IPS DF 6.9 (cell line): ENCODE measurements at regions not wholly inside any gene's neighbourhood (a gene's known extent, or its start where the extent isn't known, plus 50 kb on each side); places are given as distances from the start of the nearest gene placed in this dataset.

Experiments used
- DNase-seq: peaks from one replicate; pipeline ENCODE4 v3.0.0-alpha.2; 2013; ENCODE audit warnings: low read depth, low spot score
- H3K27ac ChIP-seq: one replicate; pipeline ENCODE4 v1.5.1; 2013; ENCODE audit warnings: low read length, control low read depth
- H3K27me3 ChIP-seq: 2 replicates; pipeline ENCODE4 v1.6.1; 2013; ENCODE audit warnings: mild to moderate bottlenecking, low read length; ENCODE audit not compliant: control insufficient read depth, insufficient read depth
- H3K36me3 ChIP-seq: 2 replicates; pipeline ENCODE4 v1.6.1; 2013; ENCODE audit warnings: low read length; ENCODE audit not compliant: control insufficient read depth, insufficient read depth
- H3K4me1 ChIP-seq: 2 replicates; pipeline ENCODE4 v1.6.1; 2013; ENCODE audit warnings: low read length; ENCODE audit not compliant: control insufficient read depth, insufficient read depth
- H3K4me3 ChIP-seq: 2 replicates; pipeline ENCODE4 v1.5.1; 2013; ENCODE audit warnings: mild to moderate bottlenecking, low read length
- H3K9me3 ChIP-seq: 2 replicates; pipeline ENCODE4 v1.6.1; 2013; ENCODE audit warnings: low read length, inconsistent platforms; ENCODE audit not compliant: control insufficient read depth, insufficient read depth
- WGBS: extraction: QIAGEN DNeasy Blood & Tissue Kit; methylation state at CpG from one replicate; pipeline ENCODE4 v1.1.7; 2013; ENCODE audit warnings: mixed read lengths, missing lambda C conversion rate; ENCODE audit not compliant: insufficient read length, insufficient coverage; 5-methylcytosine and 5-hydroxymethylcytosine counted together

GRCh38 chr3:155029941-155030340 is 50.2 kb upstream of the MME start:
- no peaks in the 10 kb centered on the region for H3K27me3 ChIP-seq
- H3K4me3 ChIP-seq, result no peak overlapping the region
- no peaks in the 10 kb centered on the region for H3K36me3 ChIP-seq
- WGBS, result no CpG with 5 or more reads among the region's 1 CpG
- H3K4me1 ChIP-seq, result peaks cover 1% of the 10 kb centered on the region; the same call in 1 of the 2 replicates
- H3K27ac ChIP-seq, result no peak overlapping the region
- DNase-seq, result no peak
- no peaks in the 10 kb centered on the region for H3K9me3 ChIP-seq

DNA sequence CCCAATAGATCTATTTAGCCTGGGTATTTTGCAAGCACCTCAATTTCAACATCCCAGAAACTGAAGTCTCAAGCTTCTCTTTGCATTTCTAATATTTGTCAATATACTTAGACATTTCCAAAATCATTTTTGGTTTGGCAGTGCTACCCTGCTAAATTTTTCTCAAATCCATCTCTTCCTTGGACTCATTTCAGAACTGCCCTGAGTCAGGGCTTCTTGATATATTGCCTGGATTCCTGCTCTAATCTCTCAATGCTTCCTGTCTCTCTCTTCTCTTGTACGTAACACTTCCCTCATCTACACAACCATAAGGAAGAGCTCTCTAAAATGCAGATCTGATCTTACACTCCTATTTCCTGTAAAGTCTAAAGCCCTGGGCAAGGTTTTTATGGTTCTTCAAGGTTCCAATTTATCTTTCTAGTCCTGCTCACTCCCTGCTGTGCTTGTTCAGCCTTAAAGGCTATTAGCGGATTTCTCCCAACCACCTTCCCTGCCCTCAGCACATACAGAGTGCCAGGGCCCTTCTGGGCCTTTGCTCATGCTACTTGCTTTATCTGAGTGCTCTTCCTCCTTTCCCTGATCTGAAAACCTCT is 53.0 kb upstream of the MME start:
- DNase-seq, result no peak
- Histone ChIP-seq H3K4me1 (no peaks in the 10 kb centered on the region), H3K27ac (no peak overlapping the region)

GRCh38 chr3:155024006-155024638 is 56.0 kb upstream of the MME start:
- no peak for DNase-seq

More for the DNA sequence above, 53.0 kb upstream of the MME start:
- H3K27me3 ChIP-seq, result no peaks in the 10 kb centered on the region
- H3K9me3 ChIP-seq, result no peaks in the 10 kb centered on the region
- no peak overlapping the region for H3K4me3 ChIP-seq
- no CpG with 5 or more reads among the region's 2 CpGs for WGBS
- H3K36me3 ChIP-seq, result no peaks in the 10 kb centered on the region

GRCh38 chr3:155022896-155023295 is 57.2 kb upstream of the MME start:
- Histone ChIP-seq H3K27me3 (no peaks in the 10 kb centered on the region), H3K4me1 (peaks cover 2% of the 10 kb centered on the region; the same call in 1 of the 2 replicates), H3K36me3 (no peaks in the 10 kb centered on the region), H3K4me3 (no peak overlapping the region), H3K9me3 (no peaks in the 10 kb centered on the region), H3K27ac (no peak overlapping the region)
- DNase-seq, result no peak

More at GRCh38 chr3:155024006-155024638, 56.0 kb upstream of the MME start:
- no CpG with 5 or more reads among the region's 2 CpGs for WGBS
- H3K36me3 ChIP-seq, result no peaks in the 10 kb centered on the region
- H3K4me3 ChIP-seq, result no peak overlapping the region
- H3K9me3 ChIP-seq, result no peaks in the 10 kb centered on the region
- no peaks in the 10 kb centered on the region for H3K27me3 ChIP-seq
- no peak overlapping the region for H3K27ac ChIP-seq
- H3K4me1 ChIP-seq, result peaks cover 2% of the 10 kb centered on the region; the same call in 1 of the 2 replicates

DNA sequence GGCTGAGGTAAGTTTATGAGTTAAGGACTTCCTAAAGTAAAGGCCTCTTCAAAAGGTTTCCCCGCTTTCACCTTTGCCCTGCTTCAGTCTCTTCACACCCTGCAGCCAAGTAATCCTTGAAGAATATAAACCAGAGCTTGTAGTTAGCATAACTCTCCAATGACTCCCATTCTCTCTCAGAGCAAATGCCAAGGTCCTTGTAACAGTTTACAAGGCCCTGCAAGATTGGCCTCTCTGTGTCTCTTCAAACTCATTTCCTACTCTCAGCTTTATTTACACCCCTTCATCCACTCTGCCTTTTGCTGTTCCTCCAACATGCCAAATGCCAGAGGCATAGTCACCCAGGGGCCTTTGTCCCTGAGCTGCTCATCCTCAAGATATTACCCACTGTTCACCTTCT is 60.5 kb upstream of the MME start:
- no peak overlapping the region for H3K27ac ChIP-seq
- WGBS, result no CpG with 5 or more reads among the region's 1 CpG
- no peaks in the 10 kb centered on the region for H3K27me3 ChIP-seq
- DNase-seq, result no peak
- H3K4me1 ChIP-seq, result peaks cover 2% of the 10 kb centered on the region; the same call in 1 of the 2 replicates
- H3K36me3 ChIP-seq, result no peaks in the 10 kb centered on the region
- no peak overlapping the region for H3K4me3 ChIP-seq
- no peaks in the 10 kb centered on the region for H3K9me3 ChIP-seq

- no peaks in the 10 kb centered on the region for H3K9me3 ChIP-seq
- no peaks in the 10 kb centered on the region for H3K36me3 ChIP-seq
- no CpG with 5 or more reads among the region's 5 CpGs for WGBS
- no peaks in the 10 kb centered on the region for H3K27me3 ChIP-seq
- H3K4me3 ChIP-seq, result no peak overlapping the region
- peaks cover 2% of the 10 kb centered on the region; the same call in 1 of the 2 replicates for H3K4me1 ChIP-seq
- DNase-seq, result no peak
- H3K27ac ChIP-seq, result no peak overlapping the region
Observed at GRCh38 chr3:155018621-155019330, 61.3 kb upstream of the MME start.

DNA sequence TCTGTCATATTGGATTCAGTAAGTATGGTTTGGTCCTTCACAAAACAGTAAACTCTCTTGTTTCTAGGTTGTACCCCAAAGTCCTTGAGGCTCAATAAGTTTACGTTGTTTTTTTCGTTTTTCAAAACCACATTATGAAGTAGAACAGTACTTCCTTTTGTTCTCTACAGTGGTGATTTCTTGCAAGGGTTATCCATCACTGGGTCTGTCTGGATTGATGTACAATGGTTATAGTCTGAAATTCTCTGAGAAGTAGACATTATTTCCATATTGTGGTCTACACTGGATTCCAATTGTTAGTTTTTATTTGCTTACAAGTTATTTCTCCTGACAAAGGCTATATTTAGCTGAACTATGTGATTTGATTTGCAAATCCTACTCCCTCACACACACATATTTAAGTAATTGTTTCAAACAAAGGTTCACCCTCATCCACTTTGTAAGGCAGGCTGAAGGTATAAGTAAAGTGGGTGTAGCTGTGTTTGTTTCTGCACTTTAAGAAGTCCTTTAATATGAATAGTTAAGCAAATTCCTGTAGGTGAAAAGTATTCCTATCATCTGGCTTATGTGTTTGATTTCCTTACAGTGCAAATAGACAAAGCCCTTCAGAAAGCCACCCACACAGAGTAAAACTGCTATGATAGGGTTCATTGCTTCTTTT is 64.2 kb upstream of the MME start:
- H3K27ac ChIP-seq, result no peak overlapping the region
- H3K4me3 ChIP-seq, result no peak overlapping the region
- no peaks in the 10 kb centered on the region for H3K9me3 ChIP-seq
- H3K36me3 ChIP-seq, result no peaks in the 10 kb centered on the region
- H3K4me1 ChIP-seq, result peaks cover 2% of the 10 kb centered on the region; the same call in 1 of the 2 replicates
- DNase-seq, result no peak
- H3K27me3 ChIP-seq, result no peaks in the 10 kb centered on the region
- no CpG with 5 or more reads among the region's 2 CpGs for WGBS

DNA sequence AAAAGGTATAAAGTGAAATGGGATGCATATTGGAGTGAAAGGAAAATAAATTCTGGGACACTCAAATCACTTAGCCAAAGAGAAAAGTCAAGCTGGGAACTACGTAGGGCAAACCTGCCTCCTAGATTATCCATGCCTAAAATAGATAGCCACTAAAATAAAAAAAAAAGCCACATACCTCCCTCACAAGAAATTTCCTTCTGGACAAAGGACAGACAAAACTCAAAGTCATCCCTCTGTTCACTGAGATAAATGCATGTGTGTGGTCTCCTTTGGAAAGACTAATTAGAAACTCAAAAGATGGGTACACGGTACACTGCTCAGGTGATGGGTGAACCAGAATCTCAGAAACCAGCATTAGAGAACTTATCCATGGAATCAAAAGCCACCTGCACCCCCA is 65.2 kb upstream of the MME start:
- Histone ChIP-seq H3K27me3 (no peaks in the 10 kb centered on the region), H3K36me3 (no peaks in the 10 kb centered on the region), H3K4me3 (no peak overlapping the region), H3K9me3 (no peaks in the 10 kb centered on the region), H3K27ac (no peak overlapping the region), H3K4me1 (peaks cover 2% of the 10 kb centered on the region; the same call in 1 of the 2 replicates)
- WGBS, result no CpG with 5 or more reads among the region's 2 CpGs
- DNase-seq, result no peak

- H3K27ac ChIP-seq, result no peak overlapping the region
- no peaks in the 10 kb centered on the region for H3K36me3 ChIP-seq
- no peaks in the 10 kb centered on the region for H3K9me3 ChIP-seq
- no peak for DNase-seq
- no peak overlapping the region for H3K4me3 ChIP-seq
- no peaks in the 10 kb centered on the region for H3K4me1 ChIP-seq
- no peaks in the 10 kb centered on the region for H3K27me3 ChIP-seq
- WGBS, result no CpG with 5 or more reads among the region's 2 CpGs
Observed at GRCh38 chr3:155013427-155013826, 66.7 kb upstream of the MME start.

- no peak for DNase-seq
- Histone ChIP-seq H3K27ac (no peak overlapping the region), H3K27me3 (no peaks in the 10 kb centered on the region), H3K4me3 (no peak overlapping the region), H3K36me3 (no peaks in the 10 kb centered on the region), H3K9me3 (no peaks in the 10 kb centered on the region), H3K4me1 (no peaks in the 10 kb centered on the region)
- no CpG with 5 or more reads among the region's 4 CpGs for WGBS
Observed at GRCh38 chr3:155012584-155012983, 67.5 kb upstream of the MME start.
